Endothelial cell of umbilical vein (primary cell): ENCODE measurements at regions not wholly inside any gene's neighbourhood (a gene's known extent, or its start where the extent isn't known, plus 50 kb on each side); places are given as distances from the start of the nearest gene placed in this dataset.

Experiments used
- BruUV-seq: library from RNA; stranded (reverse); fragments of 400-500 nt; replicated peaks from 2 replicates; lab custom pipeline; 2021; lab: Mats Ljungman, UMichigan
- CTCF ChIA-PET: fragments of 300-600, 350-600 bp; sonication (Branson Sonifier 250); formaldehyde crosslinking; loops from one replicate; lab custom pipeline; 2021; ENCODE audit warnings: antibody characterized with exemption, inconsistent platforms; lab: Charles Lee
- POLR2A ChIA-PET: fragments of 300-600, 350-600 bp; sonication (Branson Sonifier 250); formaldehyde crosslinking; loops from one replicate; lab custom pipeline; 2021; ENCODE audit warnings: antibody characterized with exemption, inconsistent platforms; lab: Charles Lee
- DNase-seq: peaks from one replicate; pipeline ENCODE4 v3.0.0-alpha.2; 2011; ENCODE audit warnings: low read depth, low spot score
- FAIRE-seq: peaks from 2 replicates; lab custom pipeline; 2011; peaks lifted over from hg19 to GRCh38; lab: Jason Lieb, UNC
- H2AFZ ChIP-seq: 2 replicates; pipeline ENCODE4 v1.6.0; 2012; ENCODE audit warnings: low read depth, low read length, control low read depth, inconsistent platforms
- H3K27ac ChIP-seq: 2 replicates; pipeline ENCODE4 v1.5.1; 2011; ENCODE audit warnings: low read depth, mild to moderate bottlenecking, control low read depth, low read length, moderate library complexity; ENCODE audit not compliant: insufficient read depth
- H3K27me3 ChIP-seq, 2 experiments: 2 replicates each; pipeline versions ENCODE4 v1.6.0 to v1.6.1; 2011; ENCODE audit warnings: low read length in 2 of 2, mixed read lengths in 1 of 2; ENCODE audit not compliant: control insufficient read depth in 2 of 2, insufficient read depth in 2 of 2
- H3K36me3 ChIP-seq, 2 experiments: 2 replicates in 1 of 2; 3 replicates in 1 of 2; pipeline ENCODE4 v1.5.1; 2011; ENCODE audit warnings: low read length in 2 of 2, mild to moderate bottlenecking in 1 of 2, moderate library complexity in 1 of 2; ENCODE audit not compliant: control insufficient read depth in 2 of 2, insufficient read depth in 2 of 2; ENCODE audit errors: extremely low read depth in 1 of 2
- H3K4me1 ChIP-seq: 3 replicates; pipeline ENCODE4 v1.5.1; 2011; ENCODE audit warnings: mild to moderate bottlenecking, low read length; ENCODE audit not compliant: control insufficient read depth, insufficient read depth; ENCODE audit errors: extremely low read depth
- H3K4me2 ChIP-seq: 2 replicates; pipeline ENCODE4 v1.6.1; 2011; ENCODE audit warnings: low read length, control low read depth, mixed read lengths; ENCODE audit not compliant: insufficient read depth
- H3K4me3 ChIP-seq, 3 experiments: fragments of 200-600 bp in 1 of 3; sonication (generic), shearing (Covaris generic) in 1 of 3; replicated peaks in 1 of 3; 2 replicates each; pipeline ENCODE4 v1.5.1; 2011 to 2016; ENCODE audit warnings: control low read depth in 3 of 3, low read length in 3 of 3, mild to moderate bottlenecking in 2 of 3, inconsistent platforms in 1 of 3, low read depth in 1 of 3, moderate library complexity in 1 of 3; ENCODE audit not compliant: insufficient read depth in 1 of 3
- H3K79me2 ChIP-seq: 2 replicates; pipeline ENCODE4 v1.6.0; 2012; ENCODE audit warnings: low read length, inconsistent platforms; ENCODE audit not compliant: control insufficient read depth, insufficient read depth
- H3K9ac ChIP-seq: replicated peaks from 2 replicates; pipeline ENCODE3; 2011; ENCODE audit warnings: low read length, control low read depth; ENCODE audit not compliant: insufficient read depth; ENCODE audit errors: extremely low read depth
- H3K9me1 ChIP-seq: replicated peaks from 3 replicates; pipeline ENCODE4 v1.6.0; 2011; ENCODE audit warnings: mild to moderate bottlenecking, low read length; ENCODE audit not compliant: control insufficient read depth, insufficient read depth; ENCODE audit errors: extremely low read depth
- H3K9me3 ChIP-seq: replicated peaks from 2 replicates; pipeline ENCODE4 v1.5.1; 2012; ENCODE audit warnings: low read length, inconsistent platforms; ENCODE audit not compliant: control insufficient read depth, insufficient read depth
- H4K20me1 ChIP-seq: replicated peaks from 2 replicates; pipeline ENCODE3; 2011; ENCODE audit warnings: mild to moderate bottlenecking, low read length; ENCODE audit not compliant: control insufficient read depth, insufficient read depth; ENCODE audit errors: extremely low read depth
- EZH2 ChIP-seq: IDR thresholded peaks from 2 replicates; pipeline ENCODE4 v1.6.1; 2012; ENCODE audit warnings: borderline replicate concordance, low read depth, mild to moderate bottlenecking, moderate library complexity, low read length, inconsistent platforms; ENCODE audit not compliant: severe bottlenecking
- FOS ChIP-seq: IDR thresholded peaks from 2 replicates; pipeline ENCODE4 v1.6.1; 2011; ENCODE audit warnings: mild to moderate bottlenecking, low read length, moderate library complexity, borderline replicate concordance; ENCODE audit not compliant: insufficient read depth
- GATA2 ChIP-seq: IDR thresholded peaks from 2 replicates; pipeline ENCODE4 v1.7.0; 2011; ENCODE audit warnings: low read depth, mild to moderate bottlenecking, moderate library complexity, mixed read lengths, low read length; ENCODE audit not compliant: insufficient read length, insufficient read depth
- JUN ChIP-seq: IDR thresholded peaks from 2 replicates; pipeline ENCODE4 v1.6.1; 2011; ENCODE audit warnings: borderline replicate concordance, low read depth; ENCODE audit not compliant: insufficient read length, insufficient read depth
- MYC ChIP-seq: IDR thresholded peaks from one replicate; pipeline ENCODE4 v1.6.1; 2011; ENCODE audit warnings: mild to moderate bottlenecking, low read depth, low read length
- POLR2A ChIP-seq: IDR thresholded peaks from 2 replicates; pipeline ENCODE4 v1.6.1; 2012; ENCODE audit warnings: low read depth, mild to moderate bottlenecking, control low read depth, low read length
- POLR2AphosphoS5 ChIP-seq: IDR thresholded peaks from 2 replicates; pipeline ENCODE4 v1.6.1; 2012; ENCODE audit warnings: low read depth, mild to moderate bottlenecking, control low read depth, low read length, moderate library complexity; ENCODE audit not compliant: insufficient read depth
- dilution Hi-C: fragments of 300-500 bp; cut with MboI; formaldehyde crosslinking; loops from one replicate; pipeline ENCODE4 v1.15.0; 2019; ENCODE audit warnings: low sequenced_read_pairs; ENCODE audit not compliant: extremely low pct_ligation_motif_present
- intact Hi-C: fragments of 100-400 bp; cut with micrococcal nuclease; formaldehyde crosslinking; loops from one replicate; pipeline ENCODE4 v1.10.0; 2022
- TF ChIP-seq, protein P1 (sequence below): IDR thresholded peaks from 2 replicates; pipeline ENCODE4 v1.6.1; 2011; ENCODE audit not compliant: insufficient read depth, insufficient read length
- TF ChIP-seq, protein P2 (sequence below), 2 donors: IDR thresholded peaks; 1 replicate in 1 of 2; 2 replicates in 1 of 2; pipeline ENCODE4 v1.5.1; 2011; ENCODE audit warnings: low read length in 2 of 2, mild to moderate bottlenecking in 2 of 2, moderate library complexity in 2 of 2, control low read depth in 1 of 2, inconsistent platforms in 1 of 2, low read depth in 1 of 2; ENCODE audit not compliant: insufficient read depth in 1 of 2; ENCODE audit errors: extremely low read depth in 1 of 2

DNA sequence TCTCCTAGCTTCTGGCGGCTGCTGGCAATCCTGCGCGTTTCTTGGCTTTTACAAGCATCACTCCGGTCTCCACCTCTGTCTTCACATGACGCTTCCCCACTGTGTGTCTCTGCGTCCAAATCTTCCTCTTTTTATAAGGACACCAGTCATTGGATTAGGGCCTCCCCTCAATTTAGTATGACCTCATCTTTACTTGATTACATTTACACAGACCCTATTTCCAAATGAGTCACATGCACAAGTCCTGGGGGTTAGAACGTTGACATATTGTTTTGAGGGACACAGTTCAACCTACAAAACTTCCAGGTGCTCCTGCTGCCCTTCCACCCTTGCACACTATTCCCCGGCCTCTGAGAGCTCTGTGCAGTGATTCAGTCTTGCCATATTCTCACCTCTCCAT, 215.3 kb downstream of the OPA1 start:
- no TSS peak for BruUV-seq
- Histone ChIP-seq H3K79me2 (no peaks in the 10 kb centered on the region), H3K4me3 (no peak overlapping the region), H3K9me1 (no peaks in the 10 kb centered on the region), H3K9me3 (no peaks in the 10 kb centered on the region), H3K9ac (no peak overlapping the region), H3K4me2 (no peak overlapping the region), H3K27ac (no peak overlapping the region), H3K36me3 (no peaks in the 10 kb centered on the region), H4K20me1 (no peaks in the 10 kb centered on the region), H2AFZ (no peak overlapping the region), H3K4me1 (no peaks in the 10 kb centered on the region), H3K27me3 (peaks cover 16 to 22% of the 10 kb centered on the region in 2 experiments)
- TF ChIP-seq EZH2, result no peak
- TF ChIP-seq, protein P1, sequence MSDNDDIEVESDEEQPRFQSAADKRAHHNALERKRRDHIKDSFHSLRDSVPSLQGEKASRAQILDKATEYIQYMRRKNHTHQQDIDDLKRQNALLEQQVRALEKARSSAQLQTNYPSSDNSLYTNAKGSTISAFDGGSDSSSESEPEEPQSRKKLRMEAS, result no peak
- peak; percentile 13 for TF ChIP-seq JUN
- intact Hi-C loops, result no loop called here
- CTCF ChIA-PET, result no interaction called here
- FAIRE-seq (no peak), DNase-seq (no peak)
- dilution Hi-C loops, result no loop called here
- POLR2A ChIA-PET, result no interaction called here

DNA sequence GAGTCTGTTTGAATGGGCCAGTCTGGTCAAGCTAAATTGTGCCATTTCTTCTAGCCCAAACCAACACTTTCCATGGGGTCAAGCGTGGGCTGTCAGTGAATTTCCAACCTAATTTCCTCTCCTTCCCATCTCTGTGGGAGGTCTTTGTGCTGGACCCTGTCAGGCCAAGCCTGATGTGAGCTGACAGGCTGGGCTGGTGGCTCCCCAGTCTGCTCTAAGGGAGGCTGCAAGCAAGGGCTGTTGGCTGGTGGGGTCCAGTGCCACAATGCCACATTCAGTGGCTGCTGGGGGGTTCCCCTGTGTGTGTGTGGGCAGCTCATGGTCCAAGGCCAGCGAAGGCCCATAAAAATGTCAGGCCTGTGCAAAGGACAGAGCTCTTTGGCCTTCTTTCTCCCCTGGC, 216.1 kb downstream of the OPA1 start:
- no peak for DNase-seq
- CTCF ChIA-PET, result interaction anchor here (1.5 kb wide), 1 partner anchor 507 kb away, joined by 3 read pairs; no protein-coding TSS in a partner anchor

More for the DNA sequence above, 216.1 kb downstream of the OPA1 start:
- no peaks in the 10 kb centered on the region for H4K20me1 ChIP-seq
- H3K27me3 ChIP-seq, result peaks cover 18 to 23% of the 10 kb centered on the region in 2 experiments
- TF ChIP-seq EZH2, result no peak
- TF ChIP-seq, protein P1, result no peak
- no peak for TF ChIP-seq JUN
- no peak for TF ChIP-seq GATA2
- TF ChIP-seq POLR2A, result no peak
- TF ChIP-seq MYC, result no peak
- TF ChIP-seq, protein P2, sequence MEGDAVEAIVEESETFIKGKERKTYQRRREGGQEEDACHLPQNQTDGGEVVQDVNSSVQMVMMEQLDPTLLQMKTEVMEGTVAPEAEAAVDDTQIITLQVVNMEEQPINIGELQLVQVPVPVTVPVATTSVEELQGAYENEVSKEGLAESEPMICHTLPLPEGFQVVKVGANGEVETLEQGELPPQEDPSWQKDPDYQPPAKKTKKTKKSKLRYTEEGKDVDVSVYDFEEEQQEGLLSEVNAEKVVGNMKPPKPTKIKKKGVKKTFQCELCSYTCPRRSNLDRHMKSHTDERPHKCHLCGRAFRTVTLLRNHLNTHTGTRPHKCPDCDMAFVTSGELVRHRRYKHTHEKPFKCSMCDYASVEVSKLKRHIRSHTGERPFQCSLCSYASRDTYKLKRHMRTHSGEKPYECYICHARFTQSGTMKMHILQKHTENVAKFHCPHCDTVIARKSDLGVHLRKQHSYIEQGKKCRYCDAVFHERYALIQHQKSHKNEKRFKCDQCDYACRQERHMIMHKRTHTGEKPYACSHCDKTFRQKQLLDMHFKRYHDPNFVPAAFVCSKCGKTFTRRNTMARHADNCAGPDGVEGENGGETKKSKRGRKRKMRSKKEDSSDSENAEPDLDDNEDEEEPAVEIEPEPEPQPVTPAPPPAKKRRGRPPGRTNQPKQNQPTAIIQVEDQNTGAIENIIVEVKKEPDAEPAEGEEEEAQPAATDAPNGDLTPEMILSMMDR (IDR thresholded peaks at IDR 0.05; ENCODE audit: extremely low read depth in 1 of 2, insufficient read depth in 1 of 2, low read depth in 1 of 2, low read length in 2 of 2), result no peak
- TF ChIP-seq POLR2AphosphoS5, result no peak
- TF ChIP-seq FOS, result no peak
- dilution Hi-C loops, result no loop called here
- H3K4me1 ChIP-seq, result no peaks in the 10 kb centered on the region
- intact Hi-C loops, result no loop called here
- POLR2A ChIA-PET, result no interaction called here
- no peak overlapping the region for H3K27ac ChIP-seq
- no peaks in the 10 kb centered on the region for H3K79me2 ChIP-seq
- H3K36me3 ChIP-seq, result no peaks in the 10 kb centered on the region
- H3K4me2 ChIP-seq, result no peak overlapping the region
- no peak overlapping the region for H2AFZ ChIP-seq
- BruUV-seq, result no TSS peak
- no peaks in the 10 kb centered on the region for H3K9me1 ChIP-seq
- no peak overlapping the region for H3K4me3 ChIP-seq
- no peak overlapping the region for H3K9ac ChIP-seq
- no peak for FAIRE-seq
- no peaks in the 10 kb centered on the region for H3K9me3 ChIP-seq
